NCI-H2196 treated with DMSO at 0.1 percent for 48 hours (cell line): ENCODE measurements at regions not wholly inside any gene's neighbourhood (a gene's known extent, or its start where the extent isn't known, plus 50 kb on each side); places are given as distances from the start of the nearest gene placed in this dataset.
"Not testable (repeated sequence)": the region's sequence is repeated elsewhere in the genome, so short reads cannot be mapped to it uniquely, and the experiment has no call there.

Source experiments
- DNase-seq: peaks from one replicate; lab custom pipeline; 2025; ENCODE audit not compliant: unreplicated experiment; lab: John Stamatoyannopoulos, UW

DNA sequence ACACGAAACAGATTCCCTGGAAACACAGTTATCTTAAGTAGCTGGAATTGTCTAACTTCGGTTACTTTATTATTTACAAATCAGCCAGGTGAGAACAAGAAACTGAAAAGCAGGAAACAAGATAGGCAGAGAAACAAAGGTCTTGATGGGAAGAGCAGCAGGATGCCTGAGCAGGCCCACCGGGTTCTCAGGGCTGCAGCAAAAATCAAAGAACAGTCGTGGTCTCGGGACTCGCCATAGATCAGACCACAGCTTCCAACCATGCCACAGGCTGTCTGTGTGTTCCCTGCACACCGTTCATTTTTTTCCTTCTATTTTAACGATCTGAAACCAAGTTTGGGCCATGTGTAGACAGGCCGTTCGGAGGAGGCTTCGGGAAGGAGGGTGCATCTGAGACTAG lies 62.7 kb upstream of the SOX11 start:
- not testable (repeated sequence) for DNase-seq

DNA sequence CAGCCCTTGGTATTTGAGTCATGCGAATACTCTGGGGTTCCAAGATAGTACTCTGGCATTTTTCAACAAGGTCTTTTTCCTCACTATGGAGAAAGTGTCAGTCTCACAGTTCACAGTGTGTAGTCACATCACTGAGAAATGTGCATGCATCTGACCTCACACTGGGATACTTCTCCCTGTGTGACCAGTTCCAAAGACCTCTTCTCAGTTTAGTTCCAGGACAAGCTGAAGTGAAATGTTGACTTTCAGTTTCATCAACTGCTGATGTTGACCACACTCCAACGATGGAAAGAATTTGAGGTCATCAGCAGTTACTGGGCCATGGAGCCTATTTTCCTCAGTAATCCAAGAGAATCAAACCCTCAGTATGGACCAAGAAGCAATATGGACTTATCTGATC lies 55.1 kb upstream of the SOX11 start:
- DNase-seq, result not testable (repeated sequence)
